ENCODE measurements at regions not wholly inside any gene's neighbourhood (a gene's known extent, or its start where the extent isn't known, plus 50 kb on each side); places are given as distances from the start of the nearest gene placed in this dataset.

- no peak overlapping the region for H3K4me2 ChIP-seq (ENCODE audit: low read length)
- H3K9ac ChIP-seq (ENCODE audit: low read length) = no peak overlapping the region
- no peak for TF ChIP-seq EZH2phosphoT487 (IDR thresholded peaks at IDR 0.05; ENCODE audit: borderline replicate concordance, low read length)
- no peak for TF ChIP-seq CTCF (conservative IDR thresholded peaks at IDR 0.05; ENCODE audit: low read depth, low read length)
- no peak for TF ChIP-seq EZH2 (IDR thresholded peaks at IDR 0.05; ENCODE audit: low read length, unreplicated experiment)
- no peaks in the 10 kb centered on the region for H3F3A ChIP-seq (ENCODE audit: low read length, unreplicated experiment)
- no peaks in the 10 kb centered on the region for H3K79me2 ChIP-seq (ENCODE audit: low read length)
- no peak overlapping the region for H3K4me3 ChIP-seq (ENCODE audit: low read length)
- no peak overlapping the region for H2AFZ ChIP-seq (ENCODE audit: low read length)
- no peaks in the 10 kb centered on the region for H3K9me3 ChIP-seq (ENCODE audit: low read length)
- BruUV-seq (replicated peaks) = no TSS peak
- intact Hi-C loops (cut with micrococcal nuclease) = no loop called here
- ChIA-PET CTCF (no interaction called here), POLR2A (ENCODE audit: unreplicated experiment) (no interaction called here)
- no peak overlapping the region for H3K27ac ChIP-seq (ENCODE audit: low read length)
- H3K27me3 ChIP-seq (ENCODE audit: low read length) = peaks cover 52% of the 10 kb centered on the region
- H3K36me3 ChIP-seq (ENCODE audit: low read depth, low read length) = no peaks in the 10 kb centered on the region
- no peaks in the 10 kb centered on the region for H3K4me1 ChIP-seq (ENCODE audit: insufficient read depth, low read length)
- no peaks in the 10 kb centered on the region for H4K20me1 ChIP-seq (ENCODE audit: low read length)
- DNase-seq (no peak), ATAC-seq (no peak)
- H3K9me2 ChIP-seq (replicated peaks; ENCODE audit: low read length) = no peaks in the 10 kb centered on the region
Measured at GRCh38 chr20:12617076-12617475, 391.7 kb upstream of the SPTLC3 start.

- ATAC-seq (no peak), DNase-seq (no peak)
- POLR2A ChIA-PET (ENCODE audit: unreplicated experiment) = no interaction called here
- intact Hi-C loops (cut with micrococcal nuclease) = no loop called here
- CTCF ChIA-PET = no interaction called here
- TF ChIP-seq EZH2phosphoT487 (IDR thresholded peaks at IDR 0.05; ENCODE audit: borderline replicate concordance, low read length) = no peak
- TF ChIP-seq CTCF (conservative IDR thresholded peaks at IDR 0.05; ENCODE audit: low read depth, low read length) = no peak
- no peak for TF ChIP-seq EZH2 (IDR thresholded peaks at IDR 0.05; ENCODE audit: low read length, unreplicated experiment)
- Histone ChIP-seq H3K9ac (ENCODE audit: low read length) (no peak overlapping the region), H4K20me1 (ENCODE audit: low read length) (no peaks in the 10 kb centered on the region), H2AFZ (ENCODE audit: low read length) (no peak overlapping the region), H3K79me2 (ENCODE audit: low read length) (no peaks in the 10 kb centered on the region), H3K4me2 (ENCODE audit: low read length) (no peak overlapping the region), H3K4me3 (ENCODE audit: low read length) (no peak overlapping the region), H3K4me1 (ENCODE audit: insufficient read depth, low read length) (no peaks in the 10 kb centered on the region), H3K27ac (ENCODE audit: low read length) (no peak overlapping the region), H3K9me2 (replicated peaks; ENCODE audit: low read length) (no peaks in the 10 kb centered on the region), H3K9me3 (ENCODE audit: low read length) (no peaks in the 10 kb centered on the region), H3K27me3 (ENCODE audit: low read length) (peaks cover 50% of the 10 kb centered on the region), H3F3A (ENCODE audit: low read length, unreplicated experiment) (no peaks in the 10 kb centered on the region), H3K36me3 (ENCODE audit: low read depth, low read length) (no peaks in the 10 kb centered on the region)
- no TSS peak for BruUV-seq (replicated peaks)
Measured at GRCh38 chr20:12623870-12624269, 384.9 kb upstream of the SPTLC3 start.

GRCh38 chr20:12627485-12627884, 381.3 kb upstream of the SPTLC3 start:
- Histone ChIP-seq H3K4me3 (ENCODE audit: low read length) (no peak overlapping the region), H3K79me2 (ENCODE audit: low read length) (no peaks in the 10 kb centered on the region)
- no peak for ATAC-seq

More at GRCh38 chr20:12627485-12627884, 381.3 kb upstream of the SPTLC3 start:
- no peak for DNase-seq
- Histone ChIP-seq H3K27ac (ENCODE audit: low read length) (no peak overlapping the region), H4K20me1 (ENCODE audit: low read length) (no peaks in the 10 kb centered on the region), H3K9ac (ENCODE audit: low read length) (no peak overlapping the region), H3K9me2 (replicated peaks; ENCODE audit: low read length) (no peaks in the 10 kb centered on the region), H3F3A (ENCODE audit: low read length, unreplicated experiment) (no peaks in the 10 kb centered on the region), H3K4me2 (ENCODE audit: low read length) (no peak overlapping the region), H3K4me1 (ENCODE audit: insufficient read depth, low read length) (no peaks in the 10 kb centered on the region), H3K27me3 (ENCODE audit: low read length) (peaks cover 50% of the 10 kb centered on the region), H2AFZ (ENCODE audit: low read length) (no peak overlapping the region), H3K9me3 (ENCODE audit: low read length) (no peaks in the 10 kb centered on the region), H3K36me3 (ENCODE audit: low read depth, low read length) (no peaks in the 10 kb centered on the region)
- intact Hi-C loops (cut with micrococcal nuclease) = no loop called here
- ChIA-PET POLR2A (ENCODE audit: unreplicated experiment) (no interaction called here), CTCF (no interaction called here)
- BruUV-seq (replicated peaks) = no TSS peak
- TF ChIP-seq CTCF (conservative IDR thresholded peaks at IDR 0.05; ENCODE audit: low read depth, low read length) = no peak
- TF ChIP-seq EZH2 (IDR thresholded peaks at IDR 0.05; ENCODE audit: low read length, unreplicated experiment) = no peak
- no peak for TF ChIP-seq EZH2phosphoT487 (IDR thresholded peaks at IDR 0.05; ENCODE audit: borderline replicate concordance, low read length)

Data from PC-3 (cell line).